Body of pancreas (tissue), 4 donors: ENCODE measurements at regions not wholly inside any gene's neighbourhood (a gene's known extent, or its start where the extent isn't known, plus 50 kb on each side); places are given as distances from the start of the nearest gene placed in this dataset.

ENCODE experiments used
- CTCF ChIP-seq, 7 experiments: fragments of 450-650 bp in 4 of 7; fragments of 200-600 bp in 3 of 7; sonication (generic) in 3 of 7; IDR thresholded peaks; one replicate each; pipeline ENCODE4 v1.5.1; 2016 to 2019; ENCODE audit warnings: antibody characterized with exemption in 7 of 7
- POLR2A ChIP-seq, 3 donors: fragments of 450-650 bp; IDR thresholded peaks; one replicate each; pipeline ENCODE4 v1.6.1; 2016; ENCODE audit warnings: antibody characterized with exemption in 3 of 3, mild to moderate bottlenecking in 2 of 3

GRCh38 chr17:70863436-70864248 is 694.3 kb downstream of the KCNJ2 start:
- TF ChIP-seq POLR2A (IDR thresholded peaks at IDR 0.05) (no peak), CTCF (IDR thresholded peaks at IDR 0.05) (no peak)
